Urinary bladder (tissue), 3 donors: ENCODE measurements at regions not wholly inside any gene's neighbourhood (a gene's known extent, or its start where the extent isn't known, plus 50 kb on each side); places are given as distances from the start of the nearest gene placed in this dataset.

Experiments used
- DNase-seq: peaks from one replicate; pipeline ENCODE4 v3.0.0-alpha.2; 2015; ENCODE audit errors: extremely low spot score
- H3K27ac ChIP-seq: one replicate; pipeline ENCODE4 v1.5.1; 2013; ENCODE audit warnings: low read depth, mild to moderate bottlenecking, moderate library complexity
- H3K36me3 ChIP-seq: one replicate; pipeline ENCODE4 v1.6.1; 2013; ENCODE audit warnings: mild to moderate bottlenecking, moderate library complexity; ENCODE audit not compliant: insufficient read depth
- H3K4me1 ChIP-seq: one replicate; pipeline ENCODE4 v1.6.1; 2013; ENCODE audit warnings: mild to moderate bottlenecking, moderate library complexity; ENCODE audit not compliant: insufficient read depth
- H3K4me3 ChIP-seq: one replicate; pipeline ENCODE4 v1.5.1; 2013; ENCODE audit warnings: low read depth, low read length
- WGBS: extraction: QIAGEN DNeasy Blood & Tissue Kit; methylation state at CpG from one replicate; pipeline ENCODE4 v1.1.7; 2013; 5-methylcytosine and 5-hydroxymethylcytosine counted together
- donor health status: healthy with polysubstance abuse.
- donor health status: healthy.

DNA sequence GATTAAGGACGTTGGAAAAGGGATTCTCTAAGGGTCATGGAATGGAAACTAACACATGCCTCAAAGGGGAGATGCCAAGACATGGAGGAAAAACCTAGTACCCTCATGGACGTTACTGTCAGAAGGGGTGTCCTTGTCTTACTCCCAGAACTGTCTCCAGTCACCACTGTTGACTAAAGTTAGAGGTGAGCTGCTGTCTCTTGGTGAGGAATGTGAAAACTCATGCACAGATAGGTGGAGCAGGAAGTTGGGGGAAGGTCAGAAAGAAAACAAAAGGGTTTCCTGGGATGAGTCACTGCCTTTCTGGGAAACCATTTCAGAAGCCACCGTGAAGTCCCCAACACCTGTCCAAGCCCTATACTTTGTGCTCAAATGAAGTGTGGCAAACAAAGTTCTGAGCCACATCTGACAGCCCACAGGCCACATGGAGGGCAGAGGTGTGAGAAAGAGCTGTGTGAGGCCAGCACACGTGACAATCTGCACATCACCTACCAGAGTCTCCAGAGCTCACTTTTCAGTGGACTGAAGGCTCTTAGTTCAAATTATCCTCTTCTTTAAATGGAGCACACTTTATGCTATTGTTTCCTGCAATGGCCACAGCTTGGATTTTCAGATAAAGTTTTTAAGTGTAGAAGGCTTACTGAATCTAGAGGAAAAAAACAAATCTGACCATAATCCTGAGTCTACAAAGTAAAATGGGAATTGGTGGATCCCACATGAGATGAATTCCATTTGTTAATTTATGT lies 92.9 kb upstream of the EGLN3 start:
- DNase-seq = no peak
- Histone ChIP-seq H3K4me3 (no peak overlapping the region), H3K27ac (no peak overlapping the region), H3K4me1 (peaks cover 3% of the 10 kb centered on the region), H3K36me3 (no peaks in the 10 kb centered on the region)
- WGBS = 66% methylated on average over 4 of the region's 4 CpGs

DNA sequence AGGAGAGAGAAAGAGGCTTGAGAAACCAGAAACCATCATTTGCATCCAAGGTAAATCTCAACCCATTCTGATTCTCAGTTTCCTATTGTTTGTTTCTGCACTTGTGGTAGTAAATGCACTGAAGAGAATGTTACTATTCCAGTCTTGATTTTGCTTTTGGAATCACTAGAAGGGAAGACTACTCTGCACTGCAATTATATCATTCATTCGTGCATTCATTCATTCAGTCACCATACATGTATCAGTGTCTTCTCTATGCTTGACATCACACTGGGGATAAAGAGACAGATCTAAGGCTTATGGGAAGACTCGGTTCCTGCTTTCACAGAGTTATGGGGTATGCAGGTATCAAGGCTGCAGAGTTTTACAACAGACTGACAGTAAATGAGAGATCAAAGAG lies 90.3 kb upstream of the EGLN3 start:
- Histone ChIP-seq H3K4me3 (no peak overlapping the region), H3K27ac (no peak overlapping the region), H3K4me1 (peaks cover 3% of the 10 kb centered on the region), H3K36me3 (no peaks in the 10 kb centered on the region)
- no peak for DNase-seq
- WGBS = 89% methylated on average over 2 of the region's 2 CpGs

DNA sequence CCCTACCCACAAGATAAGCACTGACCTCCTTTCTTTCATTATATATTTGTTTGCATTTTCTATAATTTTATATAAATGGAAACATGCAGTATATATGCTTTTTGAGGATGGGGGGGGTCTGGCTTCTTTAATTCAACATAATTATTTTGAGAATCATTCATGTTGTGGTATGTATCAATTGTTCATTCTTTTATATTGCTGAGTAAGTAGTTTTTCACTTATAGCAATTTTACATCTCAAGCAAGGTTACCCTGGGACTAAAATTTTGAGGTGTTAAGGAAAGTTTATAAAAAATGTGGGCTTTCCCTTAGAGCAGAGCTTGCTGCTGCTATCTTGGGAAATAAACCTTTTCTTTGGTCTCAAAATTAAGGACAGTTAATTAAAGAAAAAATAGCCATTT lies 89.9 kb upstream of the EGLN3 start:
- Histone ChIP-seq H3K4me1 (peaks cover 3% of the 10 kb centered on the region), H3K4me3 (no peak overlapping the region), H3K27ac (no peak overlapping the region), H3K36me3 (no peaks in the 10 kb centered on the region)
- no peak for DNase-seq

DNA sequence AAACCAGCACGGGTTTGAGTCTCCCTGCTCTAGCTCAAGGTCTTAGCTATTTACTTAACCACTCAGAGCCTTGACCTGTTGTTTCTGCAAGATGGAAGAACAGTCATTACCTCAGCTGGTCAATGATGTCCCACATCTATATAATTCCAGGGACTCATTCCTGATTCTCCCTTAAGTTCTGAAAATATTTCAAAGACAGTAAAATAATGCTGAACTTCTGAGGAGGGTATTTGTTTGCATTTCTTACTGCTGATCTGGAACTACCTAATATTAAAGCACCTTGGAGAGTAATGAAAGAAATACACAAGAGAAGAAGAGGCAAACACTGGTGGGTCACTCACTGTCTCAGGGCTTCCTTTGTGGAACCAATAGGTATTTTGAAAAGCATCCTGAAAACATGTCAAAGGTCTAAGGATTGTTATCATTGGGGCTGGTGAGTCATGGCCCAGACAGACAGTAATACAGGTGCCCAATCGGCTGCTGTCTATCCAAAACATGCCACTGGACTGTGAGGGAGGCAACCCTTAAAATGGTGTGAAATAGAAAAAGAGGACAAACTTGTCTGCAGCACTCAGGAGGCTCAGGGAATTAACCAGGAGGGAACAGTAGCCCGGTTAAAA lies 88.7 kb upstream of the EGLN3 start:
- no peaks in the 10 kb centered on the region for H3K36me3 ChIP-seq
- no peak overlapping the region for H3K4me3 ChIP-seq
- 83% methylated on average over 3 of the region's 3 CpGs for WGBS
- H3K27ac ChIP-seq = no peak overlapping the region
- peaks cover 3% of the 10 kb centered on the region for H3K4me1 ChIP-seq
- no peak for DNase-seq

DNA sequence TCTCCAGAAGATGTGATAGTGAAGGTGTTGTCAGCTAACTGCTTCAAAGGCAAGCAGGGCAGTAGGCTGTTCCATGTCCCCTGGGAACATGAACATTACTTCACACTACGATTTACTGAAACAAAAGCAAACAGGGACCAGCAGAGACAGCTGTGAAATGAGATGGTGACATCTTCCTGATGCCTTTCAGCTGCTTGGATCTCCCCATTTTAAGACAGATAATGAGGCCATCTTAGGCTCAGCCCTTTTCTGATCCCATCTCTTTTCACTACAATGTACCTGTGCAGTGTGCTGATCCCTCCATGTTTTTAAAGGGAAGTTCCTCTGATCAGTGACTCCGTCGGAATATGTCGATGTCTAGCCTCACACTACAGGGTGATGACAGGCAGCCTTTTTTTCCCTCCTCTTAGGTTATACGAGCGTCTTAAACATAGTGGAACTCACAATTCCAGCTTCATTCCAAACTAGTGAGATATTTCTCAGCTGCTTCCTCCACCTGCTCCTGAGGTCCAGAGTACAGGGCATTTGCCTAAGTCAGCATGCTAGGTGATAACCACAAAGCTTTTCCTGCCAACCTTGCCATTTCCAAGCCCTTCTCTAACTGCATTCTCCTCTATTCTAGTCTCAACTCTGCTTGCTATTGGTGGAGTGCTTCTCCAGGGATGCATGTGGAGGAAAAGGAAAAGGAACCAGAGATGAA lies 87.6 kb upstream of the EGLN3 start:
- WGBS = 58% methylated on average over 6 of the region's 6 CpGs
- Histone ChIP-seq H3K4me1 (peaks cover 1% of the 10 kb centered on the region), H3K27ac (no peak overlapping the region), H3K36me3 (no peaks in the 10 kb centered on the region), H3K4me3 (no peak overlapping the region)
- no peak for DNase-seq

DNA sequence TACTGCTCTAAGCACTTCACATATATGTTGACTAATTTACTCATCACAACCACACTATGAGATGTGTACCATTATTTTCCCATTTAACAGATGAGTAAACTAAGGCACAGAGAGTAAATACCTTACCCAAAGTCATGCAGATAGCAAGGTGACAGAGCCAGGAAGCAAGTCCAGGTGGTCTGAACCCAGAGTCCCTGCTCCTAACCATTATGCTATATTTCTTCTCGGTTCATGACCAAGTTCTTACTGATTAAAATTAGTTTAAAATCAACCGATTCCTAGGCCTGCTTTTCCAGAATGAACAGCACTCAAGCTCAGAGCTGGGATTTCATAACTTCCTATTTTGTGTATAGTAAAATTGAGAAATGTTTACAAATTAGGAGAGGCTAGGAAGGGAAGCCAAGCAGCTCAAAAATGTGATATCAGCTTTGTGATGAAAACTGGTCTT lies 85.5 kb upstream of the EGLN3 start:
- 56% methylated on average over 2 of the region's 2 CpGs for WGBS
- Histone ChIP-seq H3K36me3 (no peaks in the 10 kb centered on the region), H3K4me1 (no peaks in the 10 kb centered on the region), H3K27ac (peak overlapping the region; percentile 81), H3K4me3 (no peak overlapping the region)
- no peak for DNase-seq

DNA sequence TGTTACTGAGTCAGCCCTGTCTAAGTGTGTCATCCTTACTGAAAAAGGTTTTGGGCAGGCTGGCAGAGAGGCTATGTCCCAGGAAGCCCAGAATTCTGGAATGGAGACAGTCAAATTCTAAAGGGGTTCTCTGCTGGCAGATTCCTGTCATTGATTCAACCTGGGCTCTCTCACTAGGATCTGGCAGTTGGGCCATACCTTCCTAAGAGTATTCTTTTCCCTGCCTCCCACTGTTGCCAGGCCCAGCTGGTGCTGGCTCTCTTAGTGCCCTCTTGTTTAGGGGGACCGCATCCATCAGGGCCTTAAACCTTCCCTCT lies 85.0 kb upstream of the EGLN3 start:
- H3K4me3 ChIP-seq = no peak overlapping the region
- WGBS = 94% methylated on average over 1 of the region's 1 CpG
- H3K4me1 ChIP-seq = no peaks in the 10 kb centered on the region
- H3K27ac ChIP-seq = peak overlapping the region; percentile 81
- no peaks in the 10 kb centered on the region for H3K36me3 ChIP-seq
- no peak for DNase-seq

DNA sequence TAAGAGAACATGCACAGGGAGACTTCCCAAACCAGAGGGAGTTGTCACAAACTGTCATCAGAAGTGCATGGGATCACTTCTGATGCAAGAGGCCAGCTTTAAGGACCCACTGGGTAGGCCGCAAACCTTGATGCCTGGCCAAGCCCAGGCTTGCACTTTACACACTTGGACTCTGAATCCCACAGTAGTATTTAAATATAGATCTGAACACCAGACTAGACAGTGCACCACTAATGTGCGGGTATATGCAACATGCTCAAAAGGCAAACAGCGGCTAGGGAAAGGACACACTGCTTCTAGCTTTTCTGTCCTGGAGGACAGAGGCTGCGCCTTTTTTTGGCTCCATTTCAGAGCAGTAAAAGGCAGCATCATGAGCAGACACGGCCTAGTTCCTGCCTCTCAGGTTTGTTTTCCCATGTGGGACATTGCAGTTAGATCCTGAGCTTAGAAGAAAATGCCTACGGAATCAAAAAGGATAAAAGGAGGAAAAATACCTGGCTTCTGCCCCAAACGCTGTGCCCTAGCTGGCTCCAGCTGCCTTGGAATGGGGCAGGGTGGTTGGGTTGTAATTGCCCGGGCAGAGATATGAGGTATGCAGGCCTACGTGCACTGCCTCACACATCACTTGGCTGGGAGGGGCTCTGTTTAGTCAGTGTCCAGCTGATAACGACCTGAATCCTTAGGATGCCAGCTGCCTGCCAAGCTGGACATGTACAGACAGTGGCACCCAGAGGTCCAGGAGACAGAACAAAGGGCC lies 84.5 kb upstream of the EGLN3 start:
- Histone ChIP-seq H3K27ac (peak overlapping the region; percentile 81), H3K4me3 (no peak overlapping the region), H3K36me3 (no peaks in the 10 kb centered on the region), H3K4me1 (no peaks in the 10 kb centered on the region)
- no peak for DNase-seq
- WGBS = 47% methylated on average over 10 of the region's 10 CpGs

DNA sequence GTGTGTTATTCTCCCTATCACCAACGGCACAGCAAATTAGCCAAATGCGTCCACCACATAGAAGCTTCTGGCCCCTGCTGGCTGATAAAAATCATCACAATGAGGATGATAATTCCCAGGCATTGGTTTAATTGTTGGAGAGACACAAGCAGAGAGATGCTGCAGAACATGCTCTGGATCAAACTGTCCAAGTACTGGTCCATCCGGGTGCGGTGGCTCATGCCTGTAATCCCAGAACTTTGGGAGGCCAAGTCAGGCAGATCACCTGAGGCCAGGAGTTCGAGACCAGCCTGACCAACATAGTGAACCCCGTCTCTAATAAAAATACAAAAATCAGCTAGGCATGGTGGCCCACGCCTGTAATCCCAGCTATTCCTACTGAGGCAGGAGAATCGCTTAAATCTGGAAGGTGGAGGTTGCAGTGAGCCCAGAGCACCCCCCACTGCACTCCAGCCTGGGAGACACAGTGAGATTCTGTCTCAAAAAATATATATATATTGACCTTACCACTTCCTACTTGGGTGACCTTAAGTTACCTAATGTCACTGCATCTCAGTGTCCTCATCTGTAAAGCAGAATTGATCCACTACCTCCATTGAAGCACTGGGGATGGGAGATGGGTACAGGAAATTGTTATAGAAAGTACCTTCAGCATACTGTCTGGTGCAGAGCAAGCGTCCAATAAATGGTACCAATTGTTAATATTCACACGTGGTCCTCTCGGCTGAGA lies 83.7 kb upstream of the EGLN3 start:
- Histone ChIP-seq H3K27ac (peak overlapping the region; percentile 81), H3K4me3 (no peak overlapping the region), H3K4me1 (no peaks in the 10 kb centered on the region), H3K36me3 (no peaks in the 10 kb centered on the region)
- no peak for DNase-seq
- 88% methylated on average over 11 of the region's 11 CpGs for WGBS

DNA sequence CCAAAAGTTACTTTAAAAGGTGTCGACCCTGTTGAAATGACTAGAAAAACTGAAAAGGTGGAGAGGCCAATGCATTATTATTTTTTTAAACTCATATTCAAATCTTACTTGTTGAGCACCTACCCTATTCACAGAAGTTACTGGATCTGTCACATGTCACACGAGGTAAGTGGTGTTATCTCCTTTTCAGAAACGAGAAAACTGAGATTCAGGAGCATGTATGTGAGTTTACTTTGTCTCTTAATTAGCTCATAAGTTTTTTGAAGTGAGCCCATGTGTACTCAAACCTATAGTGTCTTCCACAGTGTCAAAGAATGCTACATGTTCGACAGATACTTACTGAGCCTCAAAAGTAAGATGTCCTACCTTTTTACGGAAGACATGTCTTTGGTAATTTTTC lies 81.8 kb upstream of the EGLN3 start:
- H3K4me1 ChIP-seq = no peaks in the 10 kb centered on the region
- no peaks in the 10 kb centered on the region for H3K36me3 ChIP-seq

DNA sequence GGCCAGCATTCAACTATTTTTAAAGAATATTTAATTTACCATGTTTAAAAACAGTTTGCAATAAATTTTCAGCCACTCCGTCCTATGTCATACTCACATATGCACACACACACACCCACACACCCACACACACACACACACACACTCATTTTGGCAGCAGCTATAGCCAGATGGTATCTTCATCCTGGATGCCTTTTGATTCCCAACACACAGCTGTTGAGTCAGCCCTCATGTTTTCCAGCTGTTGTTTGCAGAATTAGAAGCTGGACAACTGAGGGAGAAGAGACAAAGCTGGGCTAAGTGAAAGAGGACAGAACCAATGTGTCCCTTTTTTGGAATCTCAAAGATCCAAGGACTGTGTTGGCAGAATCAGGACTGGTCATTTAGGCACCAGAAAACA lies 80.0 kb upstream of the EGLN3 start:
- WGBS = 50% methylated on average over 1 of the region's 1 CpG
- DNase-seq = peak; percentile 76

More for the DNA sequence above, 81.8 kb upstream of the EGLN3 start:
- no peak overlapping the region for H3K4me3 ChIP-seq
- 97% methylated on average over 5 of the region's 5 CpGs for WGBS
- H3K27ac ChIP-seq = no peak overlapping the region
- DNase-seq = no peak

DNA sequence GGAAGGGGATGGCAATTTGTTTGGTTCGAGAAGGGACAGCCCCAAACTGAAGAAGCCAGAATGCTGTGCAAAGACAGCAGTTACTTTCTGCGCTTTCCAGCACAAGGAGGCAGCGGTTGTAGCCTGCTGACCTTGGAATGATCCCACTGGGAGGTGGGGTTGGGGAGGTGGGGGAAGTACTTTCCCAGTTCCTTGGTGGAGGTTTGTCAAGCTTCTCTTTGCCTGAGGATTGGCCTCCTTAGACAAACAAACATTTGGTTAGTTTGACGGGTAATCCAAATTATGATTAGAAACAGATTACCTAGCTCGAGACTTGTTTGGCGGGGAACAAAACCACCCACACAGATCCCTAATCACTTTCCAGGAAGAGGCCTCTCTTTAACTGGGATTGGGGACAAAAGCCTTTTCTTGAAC lies 79.1 kb upstream of the EGLN3 start:
- Histone ChIP-seq H3K4me1 (no peaks in the 10 kb centered on the region), H3K36me3 (no peaks in the 10 kb centered on the region), H3K27ac (no peak overlapping the region), H3K4me3 (no peak overlapping the region)
- WGBS = 52% methylated on average over 6 of the region's 6 CpGs
- peak; percentile 50 for DNase-seq

More for the DNA sequence above, 80.0 kb upstream of the EGLN3 start:
- Histone ChIP-seq H3K4me1 (no peaks in the 10 kb centered on the region), H3K36me3 (no peaks in the 10 kb centered on the region), H3K4me3 (no peak overlapping the region), H3K27ac (peak overlapping the region; percentile 25)

DNA sequence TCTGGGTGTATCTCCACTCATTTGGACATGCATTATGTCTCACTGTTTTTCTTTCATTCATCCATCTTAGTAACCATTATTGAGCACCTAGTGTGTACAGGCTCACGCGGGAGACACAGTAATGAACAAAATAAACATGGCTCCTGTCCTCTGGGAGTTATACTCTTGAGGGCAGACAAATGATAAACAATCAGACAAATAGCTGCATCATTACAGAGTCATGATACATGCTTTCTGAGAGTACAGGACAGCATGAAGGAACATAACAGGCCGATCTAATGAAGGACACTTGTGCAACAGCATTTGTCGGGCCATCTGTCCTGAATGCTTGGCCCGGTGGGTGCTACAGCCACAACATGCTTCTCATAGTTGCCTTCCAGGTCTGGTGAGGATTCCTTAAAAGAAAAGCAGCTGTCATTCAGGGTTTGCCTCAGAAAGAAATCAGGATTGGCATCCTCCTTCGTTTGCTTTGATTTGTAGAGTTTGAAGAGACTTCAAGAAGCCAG lies 77.2 kb upstream of the EGLN3 start:
- WGBS = 90% methylated on average over 6 of the region's 6 CpGs
- Histone ChIP-seq H3K36me3 (no peaks in the 10 kb centered on the region), H3K27ac (no peak overlapping the region), H3K4me1 (no peaks in the 10 kb centered on the region), H3K4me3 (no peak overlapping the region)
- DNase-seq = no peak
